ENCODE measurements at regions not wholly inside any gene's neighbourhood (a gene's known extent, or its start where the extent isn't known, plus 50 kb on each side); places are given as distances from the start of the nearest gene placed in this dataset.

DNA sequence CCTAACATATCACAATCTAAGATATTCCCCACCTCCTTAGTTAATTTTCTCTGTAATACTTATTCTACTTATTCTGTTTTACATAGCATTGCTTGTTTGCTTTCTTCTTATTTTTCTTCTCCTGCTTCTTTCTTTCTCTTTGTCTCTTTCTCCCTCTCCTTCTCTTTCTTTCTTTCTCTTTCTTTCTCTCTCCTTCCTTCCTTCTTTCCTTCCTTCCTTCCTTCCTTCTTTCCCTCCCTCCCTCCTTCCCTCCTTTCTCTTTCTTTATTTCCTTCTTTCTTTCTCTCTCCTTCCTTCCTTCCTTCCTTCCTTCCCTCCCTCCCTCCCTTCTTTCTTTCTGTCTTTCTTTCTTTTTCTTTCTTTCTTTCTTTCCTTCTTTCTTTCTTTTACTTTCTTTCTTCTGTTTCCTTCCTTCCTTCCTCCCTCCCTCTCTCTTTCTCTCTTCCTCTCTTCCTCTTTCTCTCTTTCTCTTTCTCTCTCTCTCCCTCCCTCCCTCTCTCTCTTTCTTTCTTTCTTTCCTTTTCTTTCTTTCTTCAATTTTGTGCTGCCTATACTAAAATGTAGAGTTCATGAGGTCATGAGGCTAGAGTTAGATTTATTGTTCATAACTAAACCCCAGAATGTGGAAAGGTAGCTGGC is 445.4 kb downstream of the GATA3 start:
- no peak for TF ChIP-seq FOXA1 (IDR thresholded peaks at IDR 0.05)
- TF ChIP-seq YY1 (IDR thresholded peaks at IDR 0.05), result no peak
- TF ChIP-seq JUND (IDR thresholded peaks at IDR 0.05), result no peak
- no peak for TF ChIP-seq HNF4A (conservative IDR thresholded peaks at IDR 0.05)
- no peak for TF ChIP-seq RAD21 (IDR thresholded peaks at IDR 0.05)
- TF ChIP-seq ZBTB33 (IDR thresholded peaks at IDR 0.05), result no peak
- TF ChIP-seq TAF1 (conservative IDR thresholded peaks at IDR 0.05), result no peak

DNA sequence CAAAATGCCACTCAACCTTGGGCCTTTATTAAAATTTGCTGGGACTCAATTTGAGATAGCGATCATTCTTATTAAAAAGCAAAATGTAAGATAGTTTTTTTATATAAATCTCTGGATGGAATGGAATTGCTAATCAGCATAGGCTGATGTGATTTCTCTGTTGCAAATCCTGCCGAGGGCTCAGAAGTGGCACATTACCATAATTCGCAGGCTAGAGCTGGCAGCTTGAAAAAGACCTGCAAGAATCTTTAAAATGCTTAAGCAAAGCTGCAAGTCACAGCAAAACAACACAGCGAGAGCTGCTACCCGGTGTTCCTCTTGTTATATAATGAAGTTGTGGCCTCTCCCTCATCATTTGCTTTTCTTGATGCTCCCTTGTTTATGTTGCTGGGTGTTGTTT is 448.1 kb downstream of the GATA3 start:
- Histone ChIP-seq H3K4me3 (ENCODE audit: low read depth in 1 of 3, low read length in 3 of 3) (no peak overlapping the region), H3K27ac (ENCODE audit: low read depth in 1 of 2, low read length in 2 of 2) (no peak overlapping the region), H3K9me3 (ENCODE audit: control insufficient read depth in 4 of 4, low read length in 3 of 4) (no peaks in the 10 kb centered on the region), H3K36me3 (ENCODE audit: control insufficient read depth in 4 of 4, insufficient read depth in 3 of 4, low read depth in 1 of 4, low read length in 3 of 4) (no peaks in the 10 kb centered on the region), H3K9ac (ENCODE audit: low read depth in 1 of 2, low read length in 2 of 2) (no peak overlapping the region), H3K4me1 (ENCODE audit: control insufficient read depth in 4 of 4, insufficient read depth in 4 of 4, low read length in 3 of 4) (no peaks in the 10 kb centered on the region), H3K27me3 (ENCODE audit: control insufficient read depth in 4 of 4, insufficient read depth in 4 of 4, low read length in 3 of 4) (peaks cover 0 to 7% (median 0%) of the 10 kb centered on the region in 4 donors)
- DNase-seq (ENCODE audit: low spot score), result no peak
- WGBS, result 51% methylated on average over 5 of the region's 5 CpGs
- no peak for TF ChIP-seq FOXA2 (IDR thresholded peaks at IDR 0.05)
- no peak for TF ChIP-seq HNF4G (IDR thresholded peaks at IDR 0.05)
- TF ChIP-seq, protein P1, sequence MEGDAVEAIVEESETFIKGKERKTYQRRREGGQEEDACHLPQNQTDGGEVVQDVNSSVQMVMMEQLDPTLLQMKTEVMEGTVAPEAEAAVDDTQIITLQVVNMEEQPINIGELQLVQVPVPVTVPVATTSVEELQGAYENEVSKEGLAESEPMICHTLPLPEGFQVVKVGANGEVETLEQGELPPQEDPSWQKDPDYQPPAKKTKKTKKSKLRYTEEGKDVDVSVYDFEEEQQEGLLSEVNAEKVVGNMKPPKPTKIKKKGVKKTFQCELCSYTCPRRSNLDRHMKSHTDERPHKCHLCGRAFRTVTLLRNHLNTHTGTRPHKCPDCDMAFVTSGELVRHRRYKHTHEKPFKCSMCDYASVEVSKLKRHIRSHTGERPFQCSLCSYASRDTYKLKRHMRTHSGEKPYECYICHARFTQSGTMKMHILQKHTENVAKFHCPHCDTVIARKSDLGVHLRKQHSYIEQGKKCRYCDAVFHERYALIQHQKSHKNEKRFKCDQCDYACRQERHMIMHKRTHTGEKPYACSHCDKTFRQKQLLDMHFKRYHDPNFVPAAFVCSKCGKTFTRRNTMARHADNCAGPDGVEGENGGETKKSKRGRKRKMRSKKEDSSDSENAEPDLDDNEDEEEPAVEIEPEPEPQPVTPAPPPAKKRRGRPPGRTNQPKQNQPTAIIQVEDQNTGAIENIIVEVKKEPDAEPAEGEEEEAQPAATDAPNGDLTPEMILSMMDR (IDR thresholded peaks at IDR 0.05; ENCODE audit: low read depth, low read length, missing input control), result no peak
- TF ChIP-seq NR2F2 (IDR thresholded peaks at IDR 0.05), result no peak
- no peak for TF ChIP-seq ZBTB33 (IDR thresholded peaks at IDR 0.05)

More for the DNA sequence above, 445.4 kb downstream of the GATA3 start:
- no peak for DNase-seq (ENCODE audit: low spot score)
- Histone ChIP-seq H3K9ac (ENCODE audit: low read depth in 1 of 2, low read length in 2 of 2) (no peak overlapping the region), H3K9me3 (ENCODE audit: control insufficient read depth in 4 of 4, low read length in 3 of 4) (no peaks in the 10 kb centered on the region), H3K4me1 (ENCODE audit: control insufficient read depth in 4 of 4, insufficient read depth in 4 of 4, low read length in 3 of 4) (no peaks in the 10 kb centered on the region), H3K27ac (ENCODE audit: low read depth in 1 of 2, low read length in 2 of 2) (no peak overlapping the region), H3K4me3 (ENCODE audit: low read depth in 1 of 3, low read length in 3 of 3) (no peak overlapping the region), H3K36me3 (ENCODE audit: control insufficient read depth in 4 of 4, insufficient read depth in 3 of 4, low read depth in 1 of 4, low read length in 3 of 4) (no peaks in the 10 kb centered on the region), H3K27me3 (ENCODE audit: control insufficient read depth in 4 of 4, insufficient read depth in 4 of 4, low read length in 3 of 4) (peaks cover 0 to 3% (median 0%) of the 10 kb centered on the region in 4 donors)

- no peak for DNase-seq (ENCODE audit: low spot score)
- TF ChIP-seq EGR1 (IDR thresholded peaks at IDR 0.05; ENCODE audit: low read depth in 2 of 2), result no peak
- no peak for TF ChIP-seq HNF4G (IDR thresholded peaks at IDR 0.05)
- TF ChIP-seq, protein P2, sequence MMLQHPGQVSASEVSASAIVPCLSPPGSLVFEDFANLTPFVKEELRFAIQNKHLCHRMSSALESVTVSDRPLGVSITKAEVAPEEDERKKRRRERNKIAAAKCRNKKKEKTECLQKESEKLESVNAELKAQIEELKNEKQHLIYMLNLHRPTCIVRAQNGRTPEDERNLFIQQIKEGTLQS (IDR thresholded peaks at IDR 0.05), result no peak
- no peak for TF ChIP-seq MAX (IDR thresholded peaks at IDR 0.05)
- no peak for TF ChIP-seq SP1 (IDR thresholded peaks at IDR 0.05)
- TF ChIP-seq GABPA (IDR thresholded peaks at IDR 0.05 in 1 of 2, conservative IDR thresholded peaks at IDR 0.05 in 1 of 2), result no peak
- no peak for TF ChIP-seq YY1 (IDR thresholded peaks at IDR 0.05)
- TF ChIP-seq TAF1 (conservative IDR thresholded peaks at IDR 0.05), result no peak
- TF ChIP-seq NR2F2 (IDR thresholded peaks at IDR 0.05), result no peak
- TF ChIP-seq RXRA (IDR thresholded peaks at IDR 0.05), result no peak
- no peak for TF ChIP-seq FOXA1 (IDR thresholded peaks at IDR 0.05)
- TF ChIP-seq HNF4A (conservative IDR thresholded peaks at IDR 0.05), result no peak
- no peak for TF ChIP-seq RAD21 (IDR thresholded peaks at IDR 0.05)
- TF ChIP-seq, protein P3, sequence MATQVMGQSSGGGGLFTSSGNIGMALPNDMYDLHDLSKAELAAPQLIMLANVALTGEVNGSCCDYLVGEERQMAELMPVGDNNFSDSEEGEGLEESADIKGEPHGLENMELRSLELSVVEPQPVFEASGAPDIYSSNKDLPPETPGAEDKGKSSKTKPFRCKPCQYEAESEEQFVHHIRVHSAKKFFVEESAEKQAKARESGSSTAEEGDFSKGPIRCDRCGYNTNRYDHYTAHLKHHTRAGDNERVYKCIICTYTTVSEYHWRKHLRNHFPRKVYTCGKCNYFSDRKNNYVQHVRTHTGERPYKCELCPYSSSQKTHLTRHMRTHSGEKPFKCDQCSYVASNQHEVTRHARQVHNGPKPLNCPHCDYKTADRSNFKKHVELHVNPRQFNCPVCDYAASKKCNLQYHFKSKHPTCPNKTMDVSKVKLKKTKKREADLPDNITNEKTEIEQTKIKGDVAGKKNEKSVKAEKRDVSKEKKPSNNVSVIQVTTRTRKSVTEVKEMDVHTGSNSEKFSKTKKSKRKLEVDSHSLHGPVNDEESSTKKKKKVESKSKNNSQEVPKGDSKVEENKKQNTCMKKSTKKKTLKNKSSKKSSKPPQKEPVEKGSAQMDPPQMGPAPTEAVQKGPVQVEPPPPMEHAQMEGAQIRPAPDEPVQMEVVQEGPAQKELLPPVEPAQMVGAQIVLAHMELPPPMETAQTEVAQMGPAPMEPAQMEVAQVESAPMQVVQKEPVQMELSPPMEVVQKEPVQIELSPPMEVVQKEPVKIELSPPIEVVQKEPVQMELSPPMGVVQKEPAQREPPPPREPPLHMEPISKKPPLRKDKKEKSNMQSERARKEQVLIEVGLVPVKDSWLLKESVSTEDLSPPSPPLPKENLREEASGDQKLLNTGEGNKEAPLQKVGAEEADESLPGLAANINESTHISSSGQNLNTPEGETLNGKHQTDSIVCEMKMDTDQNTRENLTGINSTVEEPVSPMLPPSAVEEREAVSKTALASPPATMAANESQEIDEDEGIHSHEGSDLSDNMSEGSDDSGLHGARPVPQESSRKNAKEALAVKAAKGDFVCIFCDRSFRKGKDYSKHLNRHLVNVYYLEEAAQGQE (IDR thresholded peaks at IDR 0.05), result no peak
- WGBS, result 44% methylated on average over 10 of the region's 10 CpGs
- H3K9me3 ChIP-seq (ENCODE audit: control insufficient read depth in 4 of 4, low read length in 3 of 4), result no peaks in the 10 kb centered on the region
- H3K4me3 ChIP-seq (ENCODE audit: low read depth in 1 of 3, low read length in 3 of 3), result no peak overlapping the region
- H3K36me3 ChIP-seq (ENCODE audit: control insufficient read depth in 4 of 4, insufficient read depth in 3 of 4, low read depth in 1 of 4, low read length in 3 of 4), result no peaks in the 10 kb centered on the region
- H3K27me3 ChIP-seq (ENCODE audit: control insufficient read depth in 4 of 4, insufficient read depth in 4 of 4, low read length in 3 of 4), result peaks cover 0 to 13% (median 0%) of the 10 kb centered on the region in 4 donors
- no peak overlapping the region for H3K9ac ChIP-seq (ENCODE audit: low read depth in 1 of 2, low read length in 2 of 2)
- no peaks in the 10 kb centered on the region for H3K4me1 ChIP-seq (ENCODE audit: control insufficient read depth in 4 of 4, insufficient read depth in 4 of 4, low read length in 3 of 4)
- H3K27ac ChIP-seq (ENCODE audit: low read depth in 1 of 2, low read length in 2 of 2), result no peak overlapping the region
Observed at GRCh38 chr10:8504499-8504898, 450.0 kb downstream of the GATA3 start.
